HCT116 (cell line): ENCODE measurements at regions not wholly inside any gene's neighbourhood (a gene's known extent, or its start where the extent isn't known, plus 50 kb on each side); places are given as distances from the start of the nearest gene placed in this dataset.

ENCODE experiments used
- ATAC-seq: fragments of 200-7000 bp; cut with Tn5 transposase; 2 replicates; pipeline ENCODE4 v1.9.1; 2020; ENCODE audit warnings: mild to moderate bottlenecking, moderate library complexity
- BruUV-seq: library from RNA; stranded (reverse); fragments of 400-500 nt; replicated peaks from 2 replicates; lab custom pipeline; 2021; lab: Mats Ljungman, UMichigan
- CTCF ChIA-PET: fragments of 300-600 bp; sonication (Branson Sonifier 250); formaldehyde crosslinking; loops from one replicate; lab custom pipeline; 2021; ENCODE audit warnings: antibody characterized with exemption; lab: Charles Lee
- POLR2A ChIA-PET: fragments of 300-600, 350-600 bp; sonication (Branson Sonifier 250); formaldehyde crosslinking; loops from one replicate; lab custom pipeline; 2021; ENCODE audit warnings: antibody characterized with exemption; lab: Charles Lee
- RAD21 ChIA-PET, 2 experiments: fragments of 300-600 bp; sonication (Branson Sonifier 250); formaldehyde crosslinking; loops; one replicate each; lab custom pipeline; 2023; ENCODE audit warnings: low total read pairs in 2 of 2; ENCODE audit not compliant: uncharacterized antibody in 2 of 2, unreplicated experiment in 2 of 2, low non-redundant PET in 1 of 2; lab: Charles Lee
- DNase-seq: peaks from one replicate; pipeline ENCODE4 v3.0.0-alpha.2; 2010; ENCODE audit warnings: low read depth, low spot score
- H2AFZ ChIP-seq: fragments of 200-600 bp; shearing (Covaris generic), sonication (generic); 2 replicates; pipeline ENCODE4 v1.6.1; 2017; ENCODE audit warnings: low read depth, mixed run types, mixed read lengths, antibody characterized with exemption, low read length; ENCODE audit not compliant: poor library complexity, severe bottlenecking
- H3K27ac ChIP-seq: 2 replicates; pipeline ENCODE4 v1.5.1; 2012; ENCODE audit warnings: low read depth, low read length
- H3K27me3 ChIP-seq: fragments of 200-600 bp; sonication (generic); 2 replicates; pipeline ENCODE4 v1.6.1; 2016; ENCODE audit warnings: mixed run types, low read length, mixed read lengths; ENCODE audit not compliant: insufficient read depth
- H3K36me3 ChIP-seq, 2 experiments: fragments of 200-500 bp in 1 of 2; fragments of 200-600 bp in 1 of 2; sonication (Bioruptor generic) in 1 of 2; sonication (generic) in 1 of 2; 2 replicates each; pipeline versions ENCODE4 v1.5.1 to v1.6.1; 2014 to 2016; ENCODE audit warnings: low read length in 2 of 2, inconsistent platforms in 1 of 2, mixed read lengths in 1 of 2, mixed run types in 1 of 2; ENCODE audit not compliant: insufficient read depth in 2 of 2, control insufficient read depth in 1 of 2
- H3K4me1 ChIP-seq, 2 experiments: fragments of 200-600 bp in 1 of 2; sonication (generic) in 1 of 2; 2 replicates each; pipeline versions ENCODE4 v1.5.1 to v1.6.1; 2012 to 2017; ENCODE audit warnings: low read length in 2 of 2, inconsistent platforms in 1 of 2, mild to moderate bottlenecking in 1 of 2, mixed read lengths in 1 of 2, mixed run types in 1 of 2, moderate library complexity in 1 of 2; ENCODE audit not compliant: insufficient read depth in 2 of 2, control insufficient read depth in 1 of 2
- H3K4me2 ChIP-seq: fragments of 200-600 bp; sonication (generic); 2 replicates; pipeline ENCODE4 v1.6.1; 2017; ENCODE audit warnings: mixed run types, low read length, mixed read lengths
- H3K4me3 ChIP-seq, 2 experiments: fragments of 200-600 bp in 1 of 2; sonication (generic) in 1 of 2; replicated peaks in 1 of 2; 2 replicates each; pipeline ENCODE4 v1.5.1; 2011 to 2016; ENCODE audit warnings: low read length in 2 of 2, control low read depth in 1 of 2, low read depth in 1 of 2, mild to moderate bottlenecking in 1 of 2, mixed read lengths in 1 of 2, mixed run types in 1 of 2
- H3K79me2 ChIP-seq: fragments of 200-600 bp; sonication (generic); 2 replicates; pipeline ENCODE4 v1.6.1; 2017; ENCODE audit warnings: mild to moderate bottlenecking, mixed run types, low read length, moderate library complexity, mixed read lengths; ENCODE audit not compliant: insufficient read depth
- H3K9ac ChIP-seq: fragments of 200-600 bp; sonication (generic); 2 replicates; pipeline ENCODE4 v1.6.1; 2016; ENCODE audit warnings: low read length, mixed read lengths
- H3K9me2 ChIP-seq: fragments of 200-600 bp; sonication (generic), shearing (Covaris generic); 2 replicates; pipeline ENCODE4 v1.6.1; 2017; ENCODE audit warnings: mixed run types, mild to moderate bottlenecking, moderate library complexity; ENCODE audit not compliant: insufficient read depth
- H3K9me3 ChIP-seq, 2 experiments: fragments of 200-500 bp in 1 of 2; fragments of 200-600 bp in 1 of 2; sonication (Bioruptor generic) in 1 of 2; sonication (generic) in 1 of 2; 2 replicates each; pipeline ENCODE4 v1.6.1; 2014 to 2017; ENCODE audit warnings: low read length in 2 of 2, mixed read lengths in 2 of 2, inconsistent platforms in 1 of 2, low read depth in 1 of 2, mild to moderate bottlenecking in 1 of 2, mixed run types in 1 of 2, moderate library complexity in 1 of 2; ENCODE audit not compliant: control insufficient read depth in 1 of 2, insufficient read depth in 1 of 2
- H4K20me1 ChIP-seq: fragments of 200-600 bp; sonication (generic), shearing (Covaris generic); 2 replicates; pipeline ENCODE4 v1.6.1; 2017; ENCODE audit warnings: mixed run types, mild to moderate bottlenecking, moderate library complexity; ENCODE audit not compliant: insufficient read depth
- ATF3 ChIP-seq: IDR thresholded peaks from 2 replicates; pipeline ENCODE4 v1.6.1; 2012
- CBX3 ChIP-seq: IDR thresholded peaks from 2 replicates; pipeline ENCODE4 v1.6.1; 2012; ENCODE audit warnings: low read depth
- CEBPB ChIP-seq: IDR thresholded peaks from 2 replicates; pipeline ENCODE4 v1.6.1; 2012; ENCODE audit warnings: low read depth
- CTCF ChIP-seq, 3 experiments: fragments of 200-600 bp in 1 of 3; sonication (generic) in 1 of 3; IDR thresholded peaks in 2 of 3; conservative IDR thresholded peaks in 1 of 3; 2 replicates each; pipeline ENCODE4 v1.5.1; 2012 to 2017; ENCODE audit warnings: low read depth in 2 of 3, low read length in 2 of 3, antibody characterized with exemption in 1 of 3, borderline replicate concordance in 1 of 3, control low read depth in 1 of 3, mild to moderate bottlenecking in 1 of 3, mixed read lengths in 1 of 3, mixed run types in 1 of 3, moderate library complexity in 1 of 3; ENCODE audit not compliant: insufficient read depth in 1 of 3
- EZH2 ChIP-seq: fragments of 200-600 bp; sonication (generic); IDR thresholded peaks from 2 replicates; pipeline ENCODE4 v1.6.1; 2017; ENCODE audit warnings: antibody characterized with exemption, mixed run types
- MAX ChIP-seq: IDR thresholded peaks from 2 replicates; pipeline ENCODE4 v1.6.1; 2012
- POLR2A ChIP-seq: IDR thresholded peaks from 2 replicates; pipeline ENCODE4 v1.7.0; 2011; ENCODE audit warnings: borderline replicate concordance; ENCODE audit not compliant: insufficient read depth, insufficient read length; ENCODE audit errors: extremely low read depth
- POLR2AphosphoS5 ChIP-seq: IDR thresholded peaks from 2 replicates; pipeline ENCODE4 v1.6.1; 2011; ENCODE audit warnings: mild to moderate bottlenecking, low read depth, low read length, moderate library complexity
- RAD21 ChIP-seq: IDR thresholded peaks from 2 replicates; pipeline ENCODE4 v1.6.1; 2012; ENCODE audit warnings: low read depth, mild to moderate bottlenecking
- REST ChIP-seq: IDR thresholded peaks from 2 replicates; pipeline ENCODE4 v1.6.1; 2012; ENCODE audit warnings: low read depth
- SP1 ChIP-seq: IDR thresholded peaks from 2 replicates; pipeline ENCODE4 v1.6.1; 2012; ENCODE audit warnings: low read depth
- TCF7L2 ChIP-seq: IDR thresholded peaks from 2 replicates; pipeline ENCODE4 v1.7.0; 2011; ENCODE audit warnings: borderline replicate concordance, inconsistent platforms; ENCODE audit not compliant: insufficient read depth, insufficient read length; ENCODE audit errors: extremely low read depth
- YY1 ChIP-seq: IDR thresholded peaks from 2 replicates; pipeline ENCODE4 v1.6.1; 2011; ENCODE audit warnings: low read length, low read depth, moderate library complexity, mild to moderate bottlenecking; ENCODE audit not compliant: insufficient replicate concordance; ENCODE audit errors: extremely low read depth
- ZBTB33 ChIP-seq: IDR thresholded peaks from 2 replicates; pipeline ENCODE4 v1.6.1; 2011; ENCODE audit warnings: mild to moderate bottlenecking, low read length, moderate library complexity; ENCODE audit not compliant: insufficient replicate concordance; ENCODE audit errors: extremely low read depth
- ZFX ChIP-seq: fragments of 450-650 bp; IDR thresholded peaks from 2 replicates; pipeline ENCODE4 v1.6.1; 2017
- ZNF274 ChIP-seq: fragments of 200-500 bp; sonication (Bioruptor generic); IDR thresholded peaks from 2 replicates; pipeline ENCODE4 v1.6.1; 2014; ENCODE audit warnings: mild to moderate bottlenecking, low read depth, low read length, inconsistent platforms
- intact Hi-C: fragments of 100-400 bp; cut with micrococcal nuclease; formaldehyde crosslinking; loops from 2 replicates; pipeline ENCODE4 v1.10.0; 2022

GRCh38 chr18:59068276-59069071 is 71.2 kb upstream of the SEC11C start:
- DNase-seq: no peak
- no peaks in the 10 kb centered on the region for H3K36me3 ChIP-seq
- ChIA-PET RAD21 (no interaction called here), CTCF (interaction anchor here (1.2 to 4.2 kb wide), 3 partner anchors 286 to 299 kb away, joined by 3 to 75 read pairs (median 4); no protein-coding TSS in a partner anchor), POLR2A (no interaction called here)
- no peaks in the 10 kb centered on the region for H3K4me1 ChIP-seq
- H3K27me3 ChIP-seq: no peaks in the 10 kb centered on the region
- H3K4me2 ChIP-seq: no peak overlapping the region
- H4K20me1 ChIP-seq: no peaks in the 10 kb centered on the region; the same call in 1 of the 2 replicates
- H3K27ac ChIP-seq: no peak overlapping the region
- H3K9ac ChIP-seq: no peak overlapping the region
- no peak overlapping the region for H2AFZ ChIP-seq
- no peaks in the 10 kb centered on the region for H3K9me2 ChIP-seq
- no peaks in the 10 kb centered on the region for H3K79me2 ChIP-seq
- no peak overlapping the region for H3K4me3 ChIP-seq
- BruUV-seq: no TSS peak
- intact Hi-C loops: loop anchor here (5.0 kb wide), 1 partner anchor 531 kb away; no protein-coding TSS in a partner anchor
- TF ChIP-seq ZNF274 (no peak), CTCF (IDR thresholded peaks at IDR 0.05 in 2 of 3, conservative IDR thresholded peaks at IDR 0.05 in 1 of 3; ENCODE audit: borderline replicate concordance in 1 of 3, insufficient read depth in 1 of 3, low read depth in 2 of 3, low read length in 2 of 3) (no peak), ZBTB33 (no peak), MAX (no peak), RAD21 (no peak), EZH2 (no peak), SP1 (no peak), CEBPB (no peak), POLR2AphosphoS5 (no peak), REST (no peak), TCF7L2 (no peak), POLR2A (no peak), ATF3 (no peak), ZFX (no peak), CBX3 (no peak), YY1 (no peak)
- H3K9me3 ChIP-seq: no peaks in the 10 kb centered on the region
- no peak for ATAC-seq
